Activated CD4-positive, alpha-beta memory T cell treated with anti-CD3 and anti-CD28 coated beads, Interleukin-2, amount 10 ng/mL, durations not matched to agents 7 days and 5 days (primary cell): ENCODE measurements at regions not wholly inside any gene's neighbourhood (a gene's known extent, or its start where the extent isn't known, plus 50 kb on each side); places are given as distances from the start of the nearest gene placed in this dataset.

Experiments used
- CTCF ChIA-PET: fragments of 350-600 bp; sonication (Branson Sonifier 250); formaldehyde crosslinking; loops from one replicate; lab custom pipeline; 2021; ENCODE audit warnings: antibody characterized with exemption, inconsistent platforms; lab: Charles Lee
- POLR2A ChIA-PET: fragments of 350-600 bp; sonication (Branson Sonifier 250); formaldehyde crosslinking; loops from one replicate; lab custom pipeline; 2021; ENCODE audit warnings: antibody characterized with exemption; lab: Charles Lee
- DNase-seq: peaks from one replicate; pipeline ENCODE4 v3.0.0-alpha.2; 2020
- H3K27ac Mint-ChIP-seq: one replicate; pipeline ENCODE4 v1.8.0; 2021; ENCODE audit warnings: mild to moderate bottlenecking, mixed read lengths
- H3K27me3 Mint-ChIP-seq: one replicate; pipeline ENCODE4 v1.8.0; 2021; ENCODE audit warnings: mixed read lengths
- H3K36me3 Mint-ChIP-seq: one replicate; pipeline ENCODE4 v1.8.0; 2021; ENCODE audit warnings: low read depth, mixed read lengths
- H3K4me1 Mint-ChIP-seq: one replicate; pipeline ENCODE4 v1.8.0; 2021; ENCODE audit warnings: mixed read lengths
- H3K4me3 Mint-ChIP-seq: one replicate; pipeline ENCODE4 v1.8.0; 2021; ENCODE audit warnings: mild to moderate bottlenecking, mixed read lengths
- H3K9me3 Mint-ChIP-seq: one replicate; pipeline ENCODE4 v1.8.0; 2021; ENCODE audit warnings: mixed read lengths

- peaks cover 14% of the 10 kb centered on the region for H3K9me3 Mint-ChIP-seq
- no peaks in the 10 kb centered on the region for H3K36me3 Mint-ChIP-seq
- no peak for DNase-seq
- H3K4me1 Mint-ChIP-seq: no peaks in the 10 kb centered on the region
- ChIA-PET CTCF (no interaction called here), POLR2A (no interaction called here)
- H3K27ac Mint-ChIP-seq: no peak overlapping the region
- no peaks in the 10 kb centered on the region for H3K27me3 Mint-ChIP-seq
- H3K4me3 Mint-ChIP-seq: no peak overlapping the region
Observed at GRCh38 chr4:34261799-34262314, 1982.5 kb downstream of the ARAP2 start.

GRCh38 chr4:34269613-34270012, 1974.7 kb downstream of the ARAP2 start:
- POLR2A ChIA-PET: no interaction called here
- no peaks in the 10 kb centered on the region for H3K27me3 Mint-ChIP-seq
- no peak overlapping the region for H3K4me3 Mint-ChIP-seq
- DNase-seq: no peak
- H3K27ac Mint-ChIP-seq: no peak overlapping the region
- peaks cover 2% of the 10 kb centered on the region for H3K9me3 Mint-ChIP-seq
- CTCF ChIA-PET: no interaction called here
- H3K4me1 Mint-ChIP-seq: no peaks in the 10 kb centered on the region
- H3K36me3 Mint-ChIP-seq: no peaks in the 10 kb centered on the region

- Mint-ChIP-seq H3K27me3 (no peaks in the 10 kb centered on the region), H3K36me3 (no peaks in the 10 kb centered on the region), H3K4me3 (no peak overlapping the region), H3K9me3 (no peaks in the 10 kb centered on the region), H3K4me1 (no peaks in the 10 kb centered on the region), H3K27ac (no peak overlapping the region)
- ChIA-PET CTCF (no interaction called here), POLR2A (no interaction called here)
- no peak for DNase-seq
Observed at GRCh38 chr4:34271479-34272355, 1972.6 kb downstream of the ARAP2 start.

GRCh38 chr4:34279011-34279410, 1965.3 kb downstream of the ARAP2 start:
- H3K9me3 Mint-ChIP-seq: no peaks in the 10 kb centered on the region
- H3K4me3 Mint-ChIP-seq: no peak overlapping the region
- H3K27ac Mint-ChIP-seq: no peak overlapping the region
- no peak for DNase-seq
- H3K27me3 Mint-ChIP-seq: no peaks in the 10 kb centered on the region
- no peaks in the 10 kb centered on the region for H3K36me3 Mint-ChIP-seq
- ChIA-PET CTCF (no interaction called here), POLR2A (no interaction called here)
- H3K4me1 Mint-ChIP-seq: no peaks in the 10 kb centered on the region

GRCh38 chr4:34280131-34280530, 1964.2 kb downstream of the ARAP2 start:
- ChIA-PET POLR2A (no interaction called here), CTCF (no interaction called here)
- H3K27ac Mint-ChIP-seq: no peak overlapping the region
- DNase-seq: no peak
- H3K4me1 Mint-ChIP-seq: no peaks in the 10 kb centered on the region
- no peaks in the 10 kb centered on the region for H3K27me3 Mint-ChIP-seq
- no peaks in the 10 kb centered on the region for H3K9me3 Mint-ChIP-seq
- no peaks in the 10 kb centered on the region for H3K36me3 Mint-ChIP-seq
- H3K4me3 Mint-ChIP-seq: no peak overlapping the region

- no peak for DNase-seq
- Mint-ChIP-seq H3K4me1 (no peaks in the 10 kb centered on the region), H3K36me3 (no peaks in the 10 kb centered on the region), H3K4me3 (no peak overlapping the region), H3K27me3 (no peaks in the 10 kb centered on the region), H3K9me3 (no peaks in the 10 kb centered on the region), H3K27ac (no peak overlapping the region)
- POLR2A ChIA-PET: no interaction called here
- CTCF ChIA-PET: no interaction called here
Observed at GRCh38 chr4:34281826-34282225, 1962.5 kb downstream of the ARAP2 start.

GRCh38 chr4:34289489-34289888, 1954.8 kb downstream of the ARAP2 start:
- CTCF ChIA-PET: no interaction called here
- Mint-ChIP-seq H3K4me1 (no peaks in the 10 kb centered on the region), H3K9me3 (no peaks in the 10 kb centered on the region)

GRCh38 chr4:34289962-34290361, 1954.4 kb downstream of the ARAP2 start:
- no peaks in the 10 kb centered on the region for H3K4me1 Mint-ChIP-seq
- DNase-seq: no peak
- ChIA-PET CTCF (no interaction called here), POLR2A (no interaction called here)
- no peaks in the 10 kb centered on the region for H3K27me3 Mint-ChIP-seq
- H3K9me3 Mint-ChIP-seq: no peaks in the 10 kb centered on the region
- H3K36me3 Mint-ChIP-seq: no peaks in the 10 kb centered on the region
- no peak overlapping the region for H3K4me3 Mint-ChIP-seq
- no peak overlapping the region for H3K27ac Mint-ChIP-seq

More at GRCh38 chr4:34289489-34289888, 1954.8 kb downstream of the ARAP2 start:
- no peaks in the 10 kb centered on the region for H3K36me3 Mint-ChIP-seq
- POLR2A ChIA-PET: no interaction called here
- DNase-seq: no peak
- H3K27ac Mint-ChIP-seq: no peak overlapping the region
- H3K4me3 Mint-ChIP-seq: no peak overlapping the region
- no peaks in the 10 kb centered on the region for H3K27me3 Mint-ChIP-seq

- H3K36me3 Mint-ChIP-seq: no peaks in the 10 kb centered on the region
- CTCF ChIA-PET: no interaction called here
Observed at GRCh38 chr4:34293459-34293858, 1950.9 kb downstream of the ARAP2 start.

GRCh38 chr4:34309383-34309906, 1934.9 kb downstream of the ARAP2 start:
- POLR2A ChIA-PET: no interaction called here
- CTCF ChIA-PET: no interaction called here

More at GRCh38 chr4:34293459-34293858, 1950.9 kb downstream of the ARAP2 start:
- POLR2A ChIA-PET: no interaction called here
- Mint-ChIP-seq H3K4me1 (no peaks in the 10 kb centered on the region), H3K27me3 (no peaks in the 10 kb centered on the region), H3K4me3 (no peak overlapping the region), H3K27ac (no peak overlapping the region), H3K9me3 (no peaks in the 10 kb centered on the region)
- DNase-seq: no peak

GRCh38 chr4:34318773-34319172, 1925.5 kb downstream of the ARAP2 start:
- DNase-seq: no peak
- Mint-ChIP-seq H3K4me3 (no peak overlapping the region), H3K36me3 (no peaks in the 10 kb centered on the region), H3K4me1 (no peaks in the 10 kb centered on the region), H3K27ac (no peak overlapping the region), H3K27me3 (no peaks in the 10 kb centered on the region), H3K9me3 (no peaks in the 10 kb centered on the region)
- CTCF ChIA-PET: no interaction called here
- POLR2A ChIA-PET: no interaction called here

More at GRCh38 chr4:34309383-34309906, 1934.9 kb downstream of the ARAP2 start:
- no peak overlapping the region for H3K4me3 Mint-ChIP-seq
- no peak overlapping the region for H3K27ac Mint-ChIP-seq
- H3K4me1 Mint-ChIP-seq: no peaks in the 10 kb centered on the region
- no peaks in the 10 kb centered on the region for H3K27me3 Mint-ChIP-seq
- no peaks in the 10 kb centered on the region for H3K36me3 Mint-ChIP-seq
- H3K9me3 Mint-ChIP-seq: peaks cover 2% of the 10 kb centered on the region
- DNase-seq: no peak

GRCh38 chr4:34323549-34324320, 1920.6 kb downstream of the ARAP2 start:
- Mint-ChIP-seq H3K27me3 (no peaks in the 10 kb centered on the region), H3K36me3 (no peaks in the 10 kb centered on the region), H3K9me3 (peaks cover 3% of the 10 kb centered on the region), H3K4me1 (no peaks in the 10 kb centered on the region), H3K27ac (no peak overlapping the region), H3K4me3 (no peak overlapping the region)
- ChIA-PET POLR2A (no interaction called here), CTCF (no interaction called here)
- DNase-seq: no peak

- Mint-ChIP-seq H3K36me3 (no peaks in the 10 kb centered on the region), H3K9me3 (peaks cover 5% of the 10 kb centered on the region), H3K27ac (no peak overlapping the region), H3K27me3 (no peaks in the 10 kb centered on the region), H3K4me3 (no peak overlapping the region), H3K4me1 (no peaks in the 10 kb centered on the region)
- DNase-seq: no peak
- CTCF ChIA-PET: no interaction called here
- POLR2A ChIA-PET: no interaction called here
Observed at GRCh38 chr4:34328939-34329338, 1915.4 kb downstream of the ARAP2 start.
